Islet of Langerhans (tissue), 1 donor: ENCODE measurements at regions not wholly inside any gene's neighbourhood (a gene's known extent, or its start where the extent isn't known, plus 50 kb on each side); places are given as distances from the start of the nearest gene placed in this dataset.
"Not testable (repeated sequence)": the region's sequence is repeated elsewhere in the genome, so short reads cannot be mapped to it uniquely, and the experiment has no call there.

ENCODE experiments used
- FAIRE-seq: peaks from one replicate; lab custom pipeline; 2011; peaks lifted over from hg19 to GRCh38; lab: Jason Lieb, UNC

DNA sequence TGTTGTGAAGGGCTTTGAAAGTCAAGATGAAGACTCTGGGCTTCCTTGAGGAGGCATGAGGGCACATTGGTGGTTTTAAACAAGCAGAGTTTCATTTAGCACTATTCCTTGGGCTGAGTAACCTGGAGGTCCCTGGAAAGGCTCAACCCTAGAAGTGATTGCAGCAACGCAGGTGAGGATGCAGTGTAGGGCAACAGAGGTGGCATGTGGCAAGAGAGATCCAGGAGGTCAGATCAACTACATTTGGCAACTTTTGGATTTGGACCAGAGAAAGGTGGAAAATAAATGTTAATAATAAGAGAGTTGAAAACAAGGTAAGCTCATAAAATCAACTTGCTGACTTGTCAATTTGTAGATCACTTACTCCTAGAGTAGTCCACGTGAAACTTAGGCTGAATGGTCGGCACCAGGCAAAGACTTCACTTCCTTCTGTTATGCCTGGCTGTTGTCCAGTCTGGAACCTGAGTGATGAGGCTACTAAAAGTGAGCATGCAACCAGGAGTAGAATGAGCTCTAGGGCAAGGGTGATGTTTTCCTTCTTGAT lies 414.6 kb upstream of the ZMIZ1 start:
- no peak for FAIRE-seq

DNA sequence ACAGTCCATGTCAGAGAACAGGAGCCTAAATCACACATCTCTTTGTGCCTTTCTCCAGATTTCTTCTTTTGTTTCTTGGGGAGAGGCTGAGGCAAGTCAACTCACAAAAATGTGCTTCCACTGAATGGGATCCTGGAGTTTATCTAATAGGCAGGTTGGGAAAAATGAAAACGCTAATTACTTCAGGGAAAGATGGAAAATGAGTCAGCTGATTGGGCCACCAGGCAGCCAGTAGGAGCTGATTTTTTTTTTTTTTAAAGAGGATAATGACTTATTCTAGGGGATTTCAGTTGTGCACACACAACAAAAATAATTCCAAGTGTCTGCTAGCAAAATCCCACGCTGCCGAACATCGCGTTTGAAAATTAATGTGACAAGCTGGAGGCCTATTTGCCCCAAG lies 412.8 kb upstream of the ZMIZ1 start:
- FAIRE-seq, result no peak

DNA sequence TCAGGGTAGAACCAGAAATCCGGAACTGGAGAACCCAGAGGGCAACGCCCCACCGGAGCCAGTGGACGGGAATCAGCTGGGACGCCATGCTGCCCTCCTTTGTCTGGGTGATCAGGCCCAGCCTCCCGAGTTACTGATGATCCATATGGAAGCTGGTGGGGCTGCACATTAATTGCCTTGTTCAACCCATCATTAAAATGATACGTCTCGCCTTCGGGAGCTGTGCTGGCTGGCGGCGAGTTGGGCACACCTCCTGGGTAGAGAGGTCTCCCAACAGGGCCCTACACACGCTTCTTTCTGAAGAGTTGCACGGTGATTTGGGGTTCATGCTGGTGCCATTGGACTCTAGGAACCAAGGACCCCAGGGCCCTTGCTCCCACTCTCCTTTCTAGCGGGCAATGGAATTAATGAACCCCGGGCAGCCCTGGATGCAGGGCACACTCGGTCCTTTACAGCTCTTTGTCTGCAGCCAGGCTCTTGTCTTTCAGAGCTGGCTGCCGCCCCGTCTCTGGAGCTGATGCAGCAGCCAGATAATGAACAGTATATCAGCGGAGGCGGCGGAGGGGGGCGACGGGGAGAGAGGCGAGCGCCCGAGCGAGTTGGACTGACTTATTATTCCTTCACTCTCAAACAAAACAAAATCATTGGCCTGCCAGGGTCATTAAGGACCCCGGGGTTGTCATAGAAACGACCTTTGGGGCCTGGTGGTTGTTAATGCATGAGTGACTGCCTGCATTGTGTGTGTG lies 412.2 kb upstream of the ZMIZ1 start:
- FAIRE-seq, result no peak

DNA sequence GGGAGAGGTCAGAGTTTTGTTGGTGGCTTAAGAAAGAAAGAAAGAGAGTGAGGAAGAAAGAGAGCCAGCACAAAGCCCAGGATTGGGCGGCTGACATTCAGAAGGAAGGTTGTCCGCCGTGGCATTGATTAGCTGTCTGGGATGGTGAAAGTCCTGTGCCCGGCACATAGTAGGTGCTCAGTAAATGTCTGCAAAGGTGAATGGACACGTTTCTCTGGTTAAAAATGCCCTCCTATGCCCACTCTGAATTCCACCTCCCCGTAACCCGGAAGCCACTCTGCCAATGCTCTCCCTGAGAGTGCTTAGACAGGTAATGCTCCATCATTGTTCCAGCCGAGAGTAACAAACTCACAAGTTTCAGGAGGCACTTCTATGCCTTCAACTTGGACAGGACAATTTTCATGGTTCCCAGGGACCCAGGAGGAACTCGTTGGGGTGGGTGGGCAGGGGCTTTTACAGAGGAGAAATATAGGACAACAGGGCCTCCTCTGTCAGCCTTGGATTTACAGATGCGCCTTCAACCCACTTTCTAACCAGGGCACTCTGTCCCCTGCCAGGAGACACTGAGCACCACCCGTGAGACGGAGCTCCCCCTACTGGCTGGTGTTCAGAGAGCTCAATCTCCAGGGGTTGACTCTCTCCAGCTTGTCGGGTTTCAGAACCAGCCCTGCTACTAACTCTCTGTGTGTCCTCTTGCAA lies 411.5 kb upstream of the ZMIZ1 start:
- FAIRE-seq, result no peak

DNA sequence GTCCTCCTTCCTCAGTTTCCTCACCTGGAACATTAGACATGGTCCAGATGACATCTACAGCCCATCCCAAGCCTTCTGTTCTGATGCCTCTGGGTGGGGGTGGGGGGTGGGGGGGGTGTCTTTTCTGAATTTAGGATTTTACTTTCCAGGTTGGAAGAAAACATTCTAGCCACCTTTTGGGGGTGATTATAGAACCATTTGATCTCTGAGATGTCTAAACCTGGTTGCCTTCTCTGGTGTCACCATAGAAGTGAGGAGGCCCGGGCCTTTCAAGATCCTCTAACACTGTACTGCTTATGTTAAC lies 411.0 kb upstream of the ZMIZ1 start:
- FAIRE-seq, result no peak

DNA sequence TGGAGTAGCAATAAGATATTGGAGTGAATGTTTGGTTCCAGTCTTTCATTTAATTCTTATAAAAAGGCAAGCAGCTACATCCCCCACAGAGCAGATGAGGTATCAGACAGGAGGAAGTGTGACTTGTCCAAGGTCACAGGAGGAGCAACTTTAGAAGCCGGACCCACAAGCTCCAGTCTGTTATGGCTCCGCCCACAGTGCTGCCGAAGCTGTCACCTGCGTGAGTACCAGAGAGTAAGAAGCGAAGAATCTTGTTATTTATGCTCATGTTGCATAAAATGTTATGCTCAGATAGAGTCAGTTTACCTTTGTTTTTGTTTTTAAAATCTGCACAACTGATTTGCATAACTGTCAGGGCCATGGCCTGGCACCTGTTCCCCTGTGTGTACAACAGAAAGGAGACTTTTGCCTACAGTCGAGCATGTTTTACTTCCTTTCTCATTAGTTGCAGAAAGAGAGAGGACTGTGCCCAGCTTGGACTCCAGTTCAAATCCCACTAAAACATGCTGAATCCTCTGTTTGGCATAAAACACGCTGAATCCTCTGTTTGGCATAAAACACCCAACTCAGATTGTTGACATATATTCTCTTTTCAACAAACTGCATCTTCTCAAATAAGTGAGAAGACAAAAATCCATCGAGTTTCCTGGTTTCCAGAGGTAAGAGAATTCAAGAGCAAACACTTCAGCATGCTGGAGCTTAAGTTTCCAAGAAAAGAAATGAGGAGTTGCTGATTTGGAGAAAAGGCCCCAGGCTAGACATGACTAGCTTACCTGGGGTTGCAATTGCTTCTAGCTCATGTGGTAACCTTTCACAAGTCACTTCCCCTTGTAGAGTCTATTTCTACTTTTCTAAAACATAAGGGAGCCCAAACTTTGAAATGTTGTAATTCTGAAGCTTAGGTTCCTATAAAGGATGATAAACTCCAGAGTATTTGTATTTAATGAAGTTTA lies 409.8 kb upstream of the ZMIZ1 start:
- no peak for FAIRE-seq

DNA sequence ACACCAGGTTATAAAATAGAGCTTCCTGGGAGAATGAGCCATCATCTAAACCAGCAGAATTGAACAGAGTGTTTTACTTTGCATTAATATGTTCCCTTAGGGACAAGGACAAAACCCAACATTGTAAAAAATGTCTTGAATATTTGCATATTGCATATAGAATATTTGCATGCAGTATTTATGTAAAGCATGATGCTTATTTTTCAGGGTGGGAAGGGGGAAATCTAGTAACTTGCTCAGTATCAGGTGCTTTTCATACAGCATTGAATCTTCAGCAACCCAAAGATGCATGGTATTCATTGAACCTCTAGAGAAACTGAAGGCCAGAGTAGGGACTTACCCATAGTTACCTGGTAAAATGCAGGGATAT lies 409.2 kb upstream of the ZMIZ1 start:
- FAIRE-seq, result no peak

DNA sequence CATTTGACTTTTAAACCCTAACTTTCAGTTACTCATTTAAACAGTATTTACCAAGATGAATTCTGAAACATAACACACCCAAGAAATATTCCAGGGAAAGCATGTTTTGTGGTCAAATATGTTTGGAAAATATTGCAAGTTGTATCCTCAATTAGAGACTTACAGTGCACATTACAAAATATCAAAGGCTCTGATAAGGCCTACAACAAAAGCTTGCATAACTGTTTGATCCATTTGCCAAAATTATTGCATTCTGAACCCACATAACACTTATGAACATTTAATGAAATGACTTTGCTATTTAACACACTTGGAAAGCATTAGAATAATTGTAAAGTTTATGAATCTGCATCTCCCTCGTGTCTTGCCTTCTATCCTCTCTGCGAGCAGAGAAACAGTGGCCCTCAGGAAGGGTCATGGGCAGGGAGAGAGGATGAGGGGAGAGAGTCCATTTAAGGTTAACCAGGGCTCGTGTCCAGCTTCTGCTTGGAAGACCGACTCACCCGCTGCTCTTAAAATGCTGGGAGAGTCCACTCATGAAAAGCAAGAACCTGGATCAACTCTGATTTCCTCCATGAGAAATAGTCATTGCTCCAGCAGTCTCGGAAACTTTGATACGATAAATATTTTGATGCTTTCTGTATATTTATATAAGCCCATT lies 408.2 kb upstream of the ZMIZ1 start:
- FAIRE-seq, result no peak

DNA sequence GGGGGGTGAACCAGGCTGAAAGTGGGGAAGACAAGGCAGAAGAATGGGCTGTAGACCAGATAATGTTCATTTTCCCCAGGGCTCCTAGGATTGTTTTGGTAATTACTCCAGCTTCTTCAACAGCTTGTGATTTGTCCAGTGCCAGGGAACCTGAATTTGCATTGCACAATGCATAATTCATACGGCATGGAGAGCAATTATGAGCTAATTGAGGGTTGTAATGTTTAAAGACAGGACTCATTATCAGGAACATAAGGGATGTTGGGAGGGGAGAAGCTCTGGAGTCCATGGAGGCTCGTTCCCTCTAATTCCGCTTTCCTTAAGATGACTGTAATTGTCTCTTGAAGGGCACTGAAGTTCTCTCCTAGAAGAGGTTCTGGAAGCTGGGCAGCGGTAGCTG lies 405.0 kb upstream of the ZMIZ1 start:
- no peak for FAIRE-seq

DNA sequence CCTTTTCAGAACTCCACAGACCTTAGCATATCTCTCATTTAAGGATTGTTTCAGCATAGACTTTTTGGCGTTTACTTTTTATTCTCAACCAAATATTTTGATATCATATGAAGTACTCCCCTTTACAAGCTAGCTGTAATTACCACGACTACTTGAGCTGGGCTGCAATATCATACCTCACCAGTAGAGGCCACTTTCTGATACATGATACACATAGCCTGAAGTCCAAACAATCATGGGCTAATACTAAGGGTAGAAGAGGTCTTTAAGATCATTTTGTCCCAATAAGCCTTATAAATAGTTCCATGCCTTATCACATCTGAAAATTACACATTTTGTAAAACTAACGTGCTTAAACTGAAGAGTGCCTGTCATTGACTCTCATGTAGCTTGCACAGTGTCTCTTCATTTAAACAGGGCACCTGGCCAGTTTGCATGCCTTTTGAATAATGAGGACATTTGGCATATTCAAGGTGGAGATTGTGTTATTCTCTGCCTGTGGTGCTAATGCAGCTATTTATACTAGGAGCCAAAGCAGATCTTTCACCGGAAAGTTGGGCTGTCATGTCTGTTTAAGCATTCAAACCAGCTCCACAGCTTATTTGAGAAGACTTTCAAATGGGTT lies 403.7 kb upstream of the ZMIZ1 start:
- no peak for FAIRE-seq

DNA sequence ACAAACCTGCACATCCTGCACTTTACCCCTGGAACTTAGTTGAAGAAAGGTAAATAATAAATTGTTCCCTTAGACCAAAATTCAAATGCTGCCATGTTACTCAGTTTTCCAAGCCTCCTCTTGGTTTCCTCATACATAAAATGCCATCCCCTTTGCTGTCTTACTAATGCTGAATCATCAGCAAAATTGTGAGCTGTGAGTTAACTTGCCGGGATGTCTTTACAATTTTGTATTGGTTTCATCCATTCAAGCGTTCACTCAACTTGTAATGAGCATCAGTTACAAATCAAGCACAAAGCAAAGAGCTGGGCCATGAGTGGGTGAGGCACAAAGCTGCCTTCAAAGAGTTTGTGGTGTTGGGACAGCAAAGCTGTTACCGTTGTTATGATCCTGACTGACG lies 395.8 kb upstream of the ZMIZ1 start:
- FAIRE-seq, result no peak

DNA sequence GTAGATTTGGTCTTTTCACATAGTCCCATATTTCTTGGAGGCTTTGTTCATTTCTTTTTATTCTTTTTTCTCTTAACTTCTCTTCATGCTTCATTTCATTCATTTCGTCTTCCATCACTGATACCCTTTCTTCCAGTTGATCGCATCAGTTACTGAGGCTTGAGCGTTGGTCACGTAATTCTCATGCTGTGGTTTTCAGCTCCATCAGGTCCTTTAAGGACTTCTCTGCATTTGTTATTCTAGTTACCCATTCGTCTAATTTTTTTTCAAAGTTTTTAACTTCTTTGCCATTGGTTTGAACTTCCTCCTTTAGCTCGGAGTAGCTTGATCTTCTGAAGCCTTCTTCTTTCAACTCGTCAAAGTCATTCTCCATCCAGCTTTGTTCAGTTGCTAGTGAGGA lies 387.6 kb upstream of the ZMIZ1 start:
- not testable (repeated sequence) for FAIRE-seq

DNA sequence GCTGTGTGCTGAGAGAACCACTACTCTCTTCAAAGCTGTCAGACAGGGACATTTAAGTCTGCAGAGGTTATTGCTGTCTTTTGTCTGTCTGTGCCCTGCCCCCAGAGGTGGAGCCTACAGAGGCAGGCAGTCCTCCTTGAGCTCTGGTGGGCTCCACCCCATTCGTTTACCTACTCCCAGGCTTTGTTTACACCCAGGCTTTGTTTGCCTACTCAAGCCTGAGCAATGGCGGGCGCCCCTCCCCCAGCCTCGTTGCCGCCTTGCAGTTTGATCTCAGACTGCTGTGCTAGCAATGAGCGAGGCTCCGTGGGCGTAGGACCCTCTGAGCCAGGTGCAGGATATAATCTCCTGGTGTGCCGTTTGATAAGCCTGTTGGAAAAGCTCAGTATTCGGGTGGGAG lies 386.8 kb upstream of the ZMIZ1 start:
- not testable (repeated sequence) for FAIRE-seq

DNA sequence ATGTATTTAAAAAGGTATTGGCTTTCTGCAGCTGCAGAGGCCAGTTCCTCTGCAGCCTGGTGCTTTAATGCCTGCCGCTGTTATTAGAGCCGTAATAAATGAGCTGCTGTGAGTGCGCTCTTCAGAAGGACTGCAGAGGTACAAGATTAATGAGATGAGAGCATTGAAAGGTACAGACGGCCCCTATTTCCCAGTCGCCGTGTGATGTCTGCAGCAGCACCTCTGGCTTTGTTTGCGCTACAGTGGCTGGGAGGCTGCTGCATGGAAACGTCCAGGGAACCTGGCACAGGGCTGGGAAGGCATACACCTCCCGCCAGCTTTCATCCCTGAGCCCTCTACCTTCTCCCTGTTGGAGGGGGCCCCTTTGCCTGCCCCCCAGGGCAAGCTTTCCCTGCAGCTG lies 383.8 kb upstream of the ZMIZ1 start:
- peak; percentile 92 for FAIRE-seq

DNA sequence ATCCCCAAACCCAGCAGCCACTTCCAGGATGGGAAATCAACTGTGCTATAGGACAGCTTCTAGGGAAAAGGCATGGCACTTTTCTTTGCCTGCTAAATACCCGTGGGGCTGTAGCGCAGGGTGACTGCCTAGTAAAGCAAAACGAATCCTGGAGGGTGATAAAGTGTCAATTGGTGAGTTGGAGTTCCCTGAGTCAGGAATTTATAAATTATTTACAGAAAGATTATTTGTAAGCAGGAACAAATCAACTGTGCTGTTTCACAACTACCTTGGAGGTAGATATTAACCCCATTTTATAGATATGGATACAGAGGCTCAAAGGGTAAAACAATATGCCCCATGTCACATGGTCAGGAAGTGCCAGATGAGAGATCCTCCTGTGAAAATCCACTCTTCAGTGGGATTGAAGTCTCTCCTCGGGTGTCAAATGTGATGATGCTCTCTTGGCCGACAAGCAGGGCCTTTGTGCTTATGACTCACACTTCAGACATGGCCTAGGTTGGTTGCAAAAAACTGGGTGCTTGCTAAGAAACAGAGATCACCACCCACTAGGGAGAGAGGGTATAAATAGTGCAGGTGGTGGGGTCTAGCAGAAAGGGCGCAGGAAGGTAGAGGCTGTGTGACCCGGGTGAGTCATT lies 383.2 kb upstream of the ZMIZ1 start:
- peak; percentile 71 for FAIRE-seq

DNA sequence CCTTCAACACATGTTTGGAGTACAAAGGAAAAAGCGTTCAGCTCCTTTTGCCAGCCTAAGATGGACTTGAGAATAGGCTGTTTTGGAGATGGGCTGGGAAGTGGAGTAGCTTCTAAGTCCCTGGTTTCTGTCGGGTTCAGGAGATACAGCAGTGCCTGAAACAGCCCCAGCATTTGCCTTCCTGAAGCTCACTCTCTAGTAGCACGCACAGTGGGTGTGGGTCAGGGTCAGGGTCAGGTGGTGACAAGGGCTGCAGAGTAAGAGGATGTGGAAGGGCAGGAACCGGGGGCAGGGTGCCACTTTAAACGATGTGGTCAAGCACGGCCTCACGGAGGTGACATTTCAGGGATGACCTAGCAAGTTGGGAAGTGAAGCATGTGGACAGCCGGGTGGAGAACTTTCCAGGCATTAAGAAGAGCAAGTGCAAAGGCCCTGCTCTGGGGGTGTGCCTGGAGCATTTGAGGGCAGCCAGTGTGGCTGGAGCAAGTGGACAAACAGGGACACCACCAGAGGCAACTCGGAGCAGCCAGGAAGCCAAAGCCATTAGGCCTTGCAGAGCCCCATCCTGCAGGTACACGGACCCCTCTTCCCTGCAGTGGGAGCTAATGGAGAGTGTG lies 382.2 kb upstream of the ZMIZ1 start:
- no peak for FAIRE-seq

DNA sequence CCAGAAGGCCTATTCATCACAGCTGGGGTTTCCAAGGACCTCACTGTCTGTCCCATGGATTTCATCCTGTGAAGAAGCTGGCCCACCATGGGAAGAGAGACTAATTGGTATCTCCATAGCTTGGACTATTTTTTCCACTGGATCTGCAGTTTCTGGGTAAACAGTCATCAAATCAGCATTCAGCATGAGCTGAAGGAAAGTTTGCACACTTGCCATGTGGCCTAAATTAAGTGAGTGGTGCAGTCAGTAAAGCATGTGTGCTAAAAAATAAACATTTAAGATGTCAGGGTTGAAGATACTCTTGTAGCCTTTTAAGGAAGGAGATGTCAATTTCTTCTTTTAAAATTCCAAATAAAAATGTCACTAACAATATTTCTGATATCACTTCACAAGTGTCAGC lies 381.1 kb upstream of the ZMIZ1 start:
- FAIRE-seq, result peak; percentile 27

DNA sequence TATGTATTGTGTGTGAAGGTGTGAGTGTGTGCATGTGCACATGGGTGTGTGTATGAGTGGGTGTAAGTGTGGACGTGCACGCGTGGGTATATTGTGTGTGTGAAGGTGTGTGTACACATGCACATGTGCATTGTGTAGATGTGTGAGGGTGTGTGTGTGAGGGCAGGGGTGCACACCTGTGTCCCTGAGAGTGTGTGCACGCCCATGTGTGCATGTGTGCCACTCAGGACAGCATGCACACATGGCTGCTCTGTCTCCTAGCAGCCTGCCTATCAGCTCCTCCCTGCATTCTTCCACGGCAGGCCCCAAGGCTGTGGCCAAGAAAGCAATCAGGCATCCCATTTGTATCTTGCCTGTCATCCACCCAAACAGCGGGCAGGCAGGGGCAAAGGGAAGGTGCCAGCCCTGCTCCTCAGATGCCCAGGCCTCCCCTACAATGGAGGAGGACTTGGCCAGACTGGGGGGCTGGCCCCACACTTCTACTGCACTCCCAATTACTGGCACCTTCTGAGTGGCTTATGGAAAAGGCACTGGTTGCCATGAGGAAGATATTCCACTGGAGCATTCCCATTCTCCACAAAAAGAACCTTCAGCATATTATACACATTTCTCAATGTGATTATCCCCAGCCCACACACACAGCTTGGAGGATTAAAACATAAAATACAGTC lies 380.4 kb upstream of the ZMIZ1 start:
- no peak for FAIRE-seq

DNA sequence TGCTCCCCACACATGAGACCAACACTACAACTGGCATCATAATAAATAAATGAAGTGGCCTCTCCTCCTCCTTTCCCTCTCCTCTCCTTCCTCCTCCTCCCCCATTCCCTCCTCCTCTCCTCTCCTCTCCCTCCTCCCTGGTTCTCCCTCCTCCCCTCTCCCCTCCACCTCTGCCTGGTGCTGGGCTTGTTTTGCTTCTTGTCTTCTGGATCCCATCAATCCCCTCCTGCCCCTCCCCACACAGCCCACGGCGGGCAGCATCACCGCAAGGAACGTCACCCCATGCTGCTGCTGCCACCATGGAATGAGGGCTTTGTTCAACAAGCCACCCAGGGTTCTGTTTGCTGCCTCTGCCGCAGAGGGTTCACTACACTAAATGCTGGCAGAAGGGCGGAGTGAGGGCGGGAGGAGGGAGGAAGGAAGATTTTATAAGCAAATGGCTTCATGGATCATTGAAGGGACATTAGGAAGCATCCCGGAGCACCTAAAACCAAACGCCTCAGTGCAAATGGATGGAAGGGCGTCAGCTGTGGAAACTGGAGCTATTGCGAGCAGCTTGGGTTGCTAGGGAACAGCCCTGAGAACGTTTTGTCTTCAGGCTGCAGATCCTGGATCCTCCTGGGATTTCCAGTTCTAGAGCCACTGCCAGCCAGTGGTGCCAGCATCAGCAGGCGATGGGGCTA lies 379.7 kb upstream of the ZMIZ1 start:
- FAIRE-seq, result peak; percentile 88

DNA sequence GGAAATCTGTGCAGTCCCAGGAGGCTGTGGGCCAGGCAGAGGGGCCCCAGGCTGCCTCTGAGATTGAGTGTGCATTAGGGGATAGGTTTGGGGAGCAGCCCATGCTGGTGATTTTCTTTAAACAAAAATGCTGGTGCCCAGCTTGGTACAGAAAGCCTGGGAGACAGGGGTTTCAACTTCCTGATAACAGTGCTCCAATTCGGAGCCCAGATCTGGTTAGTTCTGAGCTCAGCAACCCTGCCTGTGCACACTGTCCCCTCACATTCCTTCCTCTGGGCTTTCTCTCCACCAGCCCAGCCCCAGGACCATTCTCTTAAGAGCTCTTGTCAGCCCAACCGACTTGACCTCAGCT lies 379.2 kb upstream of the ZMIZ1 start:
- FAIRE-seq, result no peak
